Calu3 (cell line): ENCODE measurements at regions not wholly inside any gene's neighbourhood (a gene's known extent, or its start where the extent isn't known, plus 50 kb on each side); places are given as distances from the start of the nearest gene placed in this dataset.

ENCODE experiments used
- BruUV-seq: library from RNA; stranded (reverse); fragments of 400-500 nt; replicated peaks from 2 replicates; lab custom pipeline; 2021; lab: Mats Ljungman, UMichigan
- CTCF ChIA-PET: fragments of 300-600 bp; sonication (Branson Sonifier 250); formaldehyde crosslinking; loops from one replicate; lab custom pipeline; 2022; ENCODE audit warnings: antibody characterized with exemption; lab: Charles Lee
- DNase-seq: peaks from one replicate; pipeline ENCODE4 v3.0.0; 2022
- H3K27ac Mint-ChIP-seq: one replicate; pipeline ENCODE4 v1.8.0; 2022; ENCODE audit warnings: mixed read lengths; ENCODE audit not compliant: unreplicated experiment
- H3K27me3 Mint-ChIP-seq: one replicate; pipeline ENCODE4 v1.8.0; 2022; ENCODE audit warnings: mixed read lengths; ENCODE audit not compliant: unreplicated experiment
- H3K36me3 Mint-ChIP-seq: one replicate; pipeline ENCODE4 v1.8.0; 2022; ENCODE audit warnings: mild to moderate bottlenecking, moderate library complexity, mixed read lengths; ENCODE audit not compliant: insufficient read depth, unreplicated experiment
- H3K4me1 Mint-ChIP-seq: one replicate; pipeline ENCODE4 v1.8.0; 2022; ENCODE audit warnings: mild to moderate bottlenecking, low read depth, mixed read lengths; ENCODE audit not compliant: unreplicated experiment
- H3K4me3 Mint-ChIP-seq: one replicate; pipeline ENCODE4 v1.8.0; 2022; ENCODE audit warnings: mild to moderate bottlenecking, low read depth, moderate library complexity, mixed read lengths; ENCODE audit not compliant: unreplicated experiment
- H3K9me3 Mint-ChIP-seq: one replicate; pipeline ENCODE4 v1.8.0; 2022; ENCODE audit warnings: low read depth, mixed read lengths; ENCODE audit not compliant: unreplicated experiment
- intact Hi-C: fragments of 100-400 bp; cut with micrococcal nuclease; formaldehyde crosslinking; loops from one replicate; pipeline ENCODE4 v1.10.0; 2022; ENCODE audit not compliant: unreplicated experiment
- TF ChIP-seq, protein P1 (sequence below): fragments of 200-600 bp; IDR thresholded peaks from one replicate; pipeline ENCODE4 v1.8.0; 2022; ENCODE audit warnings: antibody characterized with exemption; ENCODE audit not compliant: unreplicated experiment

DNA sequence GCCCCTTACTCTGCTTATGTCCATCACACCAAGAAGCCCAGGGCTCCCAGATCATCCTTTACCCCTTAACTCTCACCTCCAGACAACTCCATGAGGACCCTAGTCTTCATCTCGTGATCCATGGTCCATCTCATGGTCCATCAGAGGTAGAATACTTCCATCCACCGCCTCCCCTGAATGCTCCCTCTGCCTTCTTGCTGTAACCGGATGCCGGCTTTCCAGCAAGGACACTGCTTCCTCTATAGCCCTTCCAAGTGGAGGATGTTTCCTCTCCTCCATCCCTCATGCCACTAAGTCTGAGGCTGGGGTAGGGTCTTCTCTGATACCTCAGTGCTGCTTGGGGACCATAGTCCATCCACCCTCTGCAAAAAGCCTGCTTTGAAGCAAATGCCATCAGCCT, 118.6 kb upstream of the SIX2 start:
- DNase-seq: no peak
- Mint-ChIP-seq H3K4me1 (peaks cover 13% of the 10 kb centered on the region), H3K27me3 (no peaks in the 10 kb centered on the region), H3K4me3 (no peak overlapping the region), H3K9me3 (no peaks in the 10 kb centered on the region), H3K36me3 (no peaks in the 10 kb centered on the region), H3K27ac (no peak overlapping the region)
- intact Hi-C loops: no loop called here
- BruUV-seq: no TSS peak
- CTCF ChIA-PET: interaction anchor here (0.9 kb wide), 1 partner anchor 114 kb away, joined by 3 read pairs; no protein-coding TSS in a partner anchor
- TF ChIP-seq, protein P1, sequence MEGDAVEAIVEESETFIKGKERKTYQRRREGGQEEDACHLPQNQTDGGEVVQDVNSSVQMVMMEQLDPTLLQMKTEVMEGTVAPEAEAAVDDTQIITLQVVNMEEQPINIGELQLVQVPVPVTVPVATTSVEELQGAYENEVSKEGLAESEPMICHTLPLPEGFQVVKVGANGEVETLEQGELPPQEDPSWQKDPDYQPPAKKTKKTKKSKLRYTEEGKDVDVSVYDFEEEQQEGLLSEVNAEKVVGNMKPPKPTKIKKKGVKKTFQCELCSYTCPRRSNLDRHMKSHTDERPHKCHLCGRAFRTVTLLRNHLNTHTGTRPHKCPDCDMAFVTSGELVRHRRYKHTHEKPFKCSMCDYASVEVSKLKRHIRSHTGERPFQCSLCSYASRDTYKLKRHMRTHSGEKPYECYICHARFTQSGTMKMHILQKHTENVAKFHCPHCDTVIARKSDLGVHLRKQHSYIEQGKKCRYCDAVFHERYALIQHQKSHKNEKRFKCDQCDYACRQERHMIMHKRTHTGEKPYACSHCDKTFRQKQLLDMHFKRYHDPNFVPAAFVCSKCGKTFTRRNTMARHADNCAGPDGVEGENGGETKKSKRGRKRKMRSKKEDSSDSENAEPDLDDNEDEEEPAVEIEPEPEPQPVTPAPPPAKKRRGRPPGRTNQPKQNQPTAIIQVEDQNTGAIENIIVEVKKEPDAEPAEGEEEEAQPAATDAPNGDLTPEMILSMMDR: no peak

DNA sequence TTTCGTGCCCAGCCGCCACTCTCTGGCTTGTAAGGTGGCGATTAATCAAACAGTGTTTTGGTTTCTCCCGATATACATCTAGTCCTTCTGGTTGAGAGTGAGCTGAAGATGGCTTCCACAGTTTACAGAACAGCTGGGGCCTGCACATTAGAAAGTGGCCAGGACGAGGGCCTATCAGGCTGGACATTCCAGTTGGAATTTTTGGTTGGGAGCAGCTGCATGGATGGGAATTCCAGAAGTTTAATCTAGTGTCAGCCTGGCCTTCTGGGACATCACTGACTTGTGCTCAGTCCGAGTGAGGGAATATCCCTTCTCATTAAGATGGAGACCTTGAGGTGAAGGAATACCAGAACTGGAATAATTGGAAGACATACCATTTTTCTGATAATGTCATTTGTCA, 118.1 kb upstream of the SIX2 start:
- no peaks in the 10 kb centered on the region for H3K9me3 Mint-ChIP-seq
- no peak for DNase-seq
- peaks cover 15% of the 10 kb centered on the region for H3K4me1 Mint-ChIP-seq
- CTCF ChIA-PET: interaction anchor here (0.6 to 0.9 kb wide), 2 partner anchors 114 to 458 kb away, joined by 3 read pairs; no protein-coding TSS in a partner anchor
- no peaks in the 10 kb centered on the region for H3K36me3 Mint-ChIP-seq
- BruUV-seq: no TSS peak
- H3K4me3 Mint-ChIP-seq: no peak overlapping the region
- no peak overlapping the region for H3K27ac Mint-ChIP-seq
- TF ChIP-seq, protein P1: no peak
- H3K27me3 Mint-ChIP-seq: no peaks in the 10 kb centered on the region
- intact Hi-C loops: no loop called here

DNA sequence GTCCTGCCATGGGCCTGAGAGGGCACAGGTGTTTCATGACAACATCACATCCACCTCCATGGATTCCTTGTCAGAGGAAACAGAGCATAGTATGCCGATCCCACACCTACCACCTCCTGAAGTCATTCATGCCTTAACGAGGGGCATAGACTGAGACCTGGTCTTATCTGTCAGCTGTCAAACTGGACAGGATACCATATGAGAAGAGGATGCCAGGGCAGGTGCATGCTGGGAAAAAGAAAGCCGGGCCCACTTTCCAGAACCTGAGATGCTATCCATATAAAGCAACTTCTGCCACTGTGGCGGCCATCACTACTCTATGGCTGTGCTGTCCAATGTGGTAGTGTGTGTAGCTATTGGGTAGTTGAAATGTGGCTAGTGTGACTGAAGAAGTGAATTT, 116.0 kb upstream of the SIX2 start:
- no peak for DNase-seq
- TF ChIP-seq, protein P1: no peak
- Mint-ChIP-seq H3K36me3 (no peaks in the 10 kb centered on the region), H3K4me3 (no peak overlapping the region), H3K4me1 (peaks cover 33% of the 10 kb centered on the region), H3K9me3 (no peaks in the 10 kb centered on the region), H3K27me3 (no peaks in the 10 kb centered on the region), H3K27ac (no peak overlapping the region)
- no TSS peak for BruUV-seq
- CTCF ChIA-PET: interaction anchor here (0.5 kb wide), 1 partner anchor 19 kb away, joined by 3 read pairs; no protein-coding TSS in a partner anchor
- intact Hi-C loops: no loop called here

DNA sequence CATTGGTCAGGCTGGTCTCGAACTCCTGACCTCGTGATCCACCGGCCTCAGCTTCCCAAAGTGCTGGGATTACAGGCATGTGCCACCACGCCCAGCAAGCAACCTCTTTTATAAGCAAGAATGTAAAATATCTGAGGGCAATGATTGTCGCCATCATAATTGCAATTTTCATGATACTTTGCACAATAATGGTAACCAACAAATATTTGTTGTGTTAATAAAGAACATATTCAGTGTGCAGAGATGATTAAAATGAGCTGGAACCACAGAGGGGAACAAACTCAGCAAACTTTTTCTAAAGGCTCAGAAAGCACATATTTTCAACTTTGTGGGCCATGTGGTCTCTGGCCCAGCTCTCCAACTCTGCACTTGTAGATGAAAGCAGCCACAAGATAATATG, 115.2 kb upstream of the SIX2 start:
- Mint-ChIP-seq H3K9me3 (no peaks in the 10 kb centered on the region), H3K4me3 (no peak overlapping the region), H3K27ac (no peak overlapping the region), H3K36me3 (peaks cover 7% of the 10 kb centered on the region), H3K27me3 (no peaks in the 10 kb centered on the region), H3K4me1 (peaks cover 41% of the 10 kb centered on the region)
- DNase-seq: no peak
- CTCF ChIA-PET: no interaction called here
- intact Hi-C loops: loop anchor here (5.0 kb wide), 1 partner anchor 48 kb away; no protein-coding TSS in a partner anchor
- TF ChIP-seq, protein P1: no peak
- no TSS peak for BruUV-seq
